Cardiac fibroblast (primary cell): ENCODE measurements at regions not wholly inside any gene's neighbourhood (a gene's known extent, or its start where the extent isn't known, plus 50 kb on each side); places are given as distances from the start of the nearest gene placed in this dataset.

Experiments
- DNase-seq, 2 donors: peaks; one replicate each; pipeline versions ENCODE4 v3.0.0 to v3.0.0-alpha.2; 2010; ENCODE audit warnings: low read depth in 2 of 2
- H3K4me3 ChIP-seq, 2 donors: replicated peaks in 1 of 2; 1 replicate in 1 of 2; 2 replicates in 1 of 2; pipeline ENCODE4 v1.5.1; 2011; ENCODE audit warnings: low read depth in 2 of 2, low read length in 2 of 2, mild to moderate bottlenecking in 2 of 2, moderate library complexity in 1 of 2
- CTCF ChIP-seq: IDR thresholded peaks from one replicate; pipeline ENCODE4 v1.5.1; 2011; ENCODE audit warnings: low read depth, mild to moderate bottlenecking, low read length, inconsistent platforms

GRCh38 chr9:107112707-107113243 lies 170.3 kb upstream of the RAD23B start:
- no peak overlapping the region for H3K4me3 ChIP-seq
- DNase-seq: no peak
- no peak for TF ChIP-seq CTCF

GRCh38 chr9:107118863-107119624 lies 164.0 kb upstream of the RAD23B start:
- no peak for TF ChIP-seq CTCF
- no peak for DNase-seq
- H3K4me3 ChIP-seq: no peak overlapping the region

- DNase-seq: no peak
- TF ChIP-seq CTCF: no peak
- H3K4me3 ChIP-seq: no peak overlapping the region
Measured at GRCh38 chr9:107119735-107120134, 163.3 kb upstream of the RAD23B start.

GRCh38 chr9:107123389-107123788 lies 159.7 kb upstream of the RAD23B start:
- TF ChIP-seq CTCF: no peak
- no peak overlapping the region for H3K4me3 ChIP-seq
- no peak for DNase-seq

- DNase-seq: peak in 1 of 2 donors; percentile 14
- TF ChIP-seq CTCF: no peak
- no peak overlapping the region for H3K4me3 ChIP-seq
Measured at GRCh38 chr9:107127608-107128007, 155.5 kb upstream of the RAD23B start.

GRCh38 chr9:107131108-107131799 lies 151.8 kb upstream of the RAD23B start:
- no peak for TF ChIP-seq CTCF
- no peak for DNase-seq
- H3K4me3 ChIP-seq: no peak overlapping the region
